ENCODE measurements at regions not wholly inside any gene's neighbourhood (a gene's known extent, or its start where the extent isn't known, plus 50 kb on each side); places are given as distances from the start of the nearest gene placed in this dataset.
A peak's percentile ranks its signal among the peaks of the same experiment; 100 is the strongest.

- Histone ChIP-seq H3K27me3 (peaks cover 5% of the 10 kb centered on the region), H3K36me3 (no peaks in the 10 kb centered on the region), H3K4me3 (ENCODE audit: low read depth, low read length) (no peak overlapping the region), H3K9me3 (no peaks in the 10 kb centered on the region), H3K4me1 (no peaks in the 10 kb centered on the region)
- TF ChIP-seq CTCF (IDR thresholded peaks at IDR 0.05; ENCODE audit: low read depth, low read length): no peak
- no peak for DNase-seq
Measured at GRCh38 chr5:23147625-23148024, 294.5 kb upstream of the CDH12 start.

GRCh38 chr5:23146183-23146582, 293.0 kb upstream of the CDH12 start:
- Histone ChIP-seq H3K36me3 (no peaks in the 10 kb centered on the region), H3K4me3 (ENCODE audit: low read depth, low read length) (no peak overlapping the region), H3K27me3 (peaks cover 5% of the 10 kb centered on the region), H3K4me1 (no peaks in the 10 kb centered on the region), H3K9me3 (no peaks in the 10 kb centered on the region)
- DNase-seq: no peak
- TF ChIP-seq CTCF (IDR thresholded peaks at IDR 0.05; ENCODE audit: low read depth, low read length): no peak

- H3K27me3 ChIP-seq: no peaks in the 10 kb centered on the region
- H3K36me3 ChIP-seq: no peaks in the 10 kb centered on the region
- peak; percentile 65 for TF ChIP-seq CTCF (IDR thresholded peaks at IDR 0.05; ENCODE audit: low read depth, low read length)
- no peak overlapping the region for H3K4me3 ChIP-seq (ENCODE audit: low read depth, low read length)
- no peaks in the 10 kb centered on the region for H3K9me3 ChIP-seq
- H3K4me1 ChIP-seq: no peaks in the 10 kb centered on the region
- no peak for DNase-seq
Measured at GRCh38 chr5:23139338-23140171, 286.4 kb upstream of the CDH12 start.

GRCh38 chr5:23136958-23137357, 283.8 kb upstream of the CDH12 start:
- Histone ChIP-seq H3K27me3 (no peaks in the 10 kb centered on the region), H3K4me1 (no peaks in the 10 kb centered on the region), H3K36me3 (no peaks in the 10 kb centered on the region), H3K9me3 (no peaks in the 10 kb centered on the region), H3K4me3 (ENCODE audit: low read depth, low read length) (no peak overlapping the region)
- no peak for TF ChIP-seq CTCF (IDR thresholded peaks at IDR 0.05; ENCODE audit: low read depth, low read length)
- DNase-seq: no peak

GRCh38 chr5:23132231-23132630, 279.1 kb upstream of the CDH12 start:
- Histone ChIP-seq H3K4me1 (no peaks in the 10 kb centered on the region), H3K4me3 (ENCODE audit: low read depth, low read length) (no peak overlapping the region), H3K27me3 (no peaks in the 10 kb centered on the region), H3K36me3 (no peaks in the 10 kb centered on the region), H3K9me3 (no peaks in the 10 kb centered on the region)
- DNase-seq: no peak
- TF ChIP-seq CTCF (IDR thresholded peaks at IDR 0.05; ENCODE audit: low read depth, low read length): no peak

- no peaks in the 10 kb centered on the region for H3K4me1 ChIP-seq
- no peaks in the 10 kb centered on the region for H3K27me3 ChIP-seq
- no peaks in the 10 kb centered on the region for H3K9me3 ChIP-seq
- DNase-seq: no peak
- no peak for TF ChIP-seq CTCF (IDR thresholded peaks at IDR 0.05; ENCODE audit: low read depth, low read length)
- H3K36me3 ChIP-seq: no peaks in the 10 kb centered on the region
- H3K4me3 ChIP-seq (ENCODE audit: low read depth, low read length): no peak overlapping the region
Measured at GRCh38 chr5:23112237-23112636, 259.1 kb upstream of the CDH12 start.

All from BE2C (cell line).